WERI-Rb-1 (cell line): ENCODE measurements at regions not wholly inside any gene's neighbourhood (a gene's known extent, or its start where the extent isn't known, plus 50 kb on each side); places are given as distances from the start of the nearest gene placed in this dataset.

Source experiments
- DNase-seq: peaks from one replicate; pipeline ENCODE4 v3.0.0-alpha.2; 2020
- H3K27ac ChIP-seq: fragments of 250-450 bp; sonication (Bioruptor Pico); 2 replicates; pipeline ENCODE4 v1.5.1; 2020; ENCODE audit warnings: mild to moderate bottlenecking, moderate library complexity
- H3K27me3 ChIP-seq: fragments of 250-450 bp; sonication (Bioruptor Pico); 2 replicates; pipeline ENCODE4 v1.5.1; 2021; ENCODE audit warnings: mild to moderate bottlenecking, low read depth, moderate library complexity; ENCODE audit not compliant: insufficient read depth, severe bottlenecking
- H3K36me3 ChIP-seq: fragments of 250-450 bp; sonication (Bioruptor Pico); 2 replicates; pipeline ENCODE4 v1.5.1; 2020; ENCODE audit warnings: mild to moderate bottlenecking, moderate library complexity
- H3K4me3 ChIP-seq: 2 replicates; pipeline ENCODE4 v1.5.1; 2011; ENCODE audit warnings: low read depth, mild to moderate bottlenecking, control low read depth, low read length
- H3K9me3 ChIP-seq: fragments of 250-450 bp; sonication (Bioruptor Pico); 2 replicates; pipeline ENCODE4 v1.5.1; 2021; ENCODE audit warnings: mild to moderate bottlenecking, moderate library complexity; ENCODE audit not compliant: severe bottlenecking
- TF ChIP-seq, protein P1 (sequence below): IDR thresholded peaks from 2 replicates; pipeline ENCODE4 v1.5.1; 2011; ENCODE audit warnings: low read depth, mild to moderate bottlenecking, control low read depth, inconsistent platforms, low read length

DNA sequence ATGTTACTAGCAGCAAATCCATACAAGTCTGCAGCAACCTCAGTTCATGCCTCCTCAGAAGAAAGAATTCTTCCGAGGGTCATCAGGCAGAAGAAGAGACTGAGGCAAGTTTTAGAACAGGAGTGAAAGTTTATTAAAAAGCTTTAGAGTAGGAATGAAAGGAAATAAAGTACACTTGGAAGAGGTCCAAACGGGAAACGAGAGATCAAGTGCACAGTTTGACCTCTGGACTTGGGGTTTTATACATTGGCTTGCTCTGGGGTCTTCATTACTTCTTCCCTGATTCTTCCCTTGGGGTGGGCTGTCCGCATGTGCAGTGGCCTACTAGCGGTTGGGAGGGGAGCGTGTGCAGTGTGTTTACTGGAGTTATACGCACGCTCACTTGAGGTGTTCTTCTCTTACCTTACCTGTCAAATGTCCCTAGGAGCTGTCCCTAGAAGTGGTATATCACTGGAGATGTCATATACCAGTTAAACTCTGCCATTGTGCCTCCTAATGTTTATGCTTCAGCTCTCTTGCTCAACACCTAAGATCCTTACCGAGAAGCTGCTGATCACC is 372.8 kb upstream of the KITLG start:
- no peak overlapping the region for H3K4me3 ChIP-seq
- no peak overlapping the region for H3K27ac ChIP-seq
- no peaks in the 10 kb centered on the region for H3K9me3 ChIP-seq
- H3K36me3 ChIP-seq = no peaks in the 10 kb centered on the region
- H3K27me3 ChIP-seq = peaks cover 32% of the 10 kb centered on the region
- TF ChIP-seq, protein P1, sequence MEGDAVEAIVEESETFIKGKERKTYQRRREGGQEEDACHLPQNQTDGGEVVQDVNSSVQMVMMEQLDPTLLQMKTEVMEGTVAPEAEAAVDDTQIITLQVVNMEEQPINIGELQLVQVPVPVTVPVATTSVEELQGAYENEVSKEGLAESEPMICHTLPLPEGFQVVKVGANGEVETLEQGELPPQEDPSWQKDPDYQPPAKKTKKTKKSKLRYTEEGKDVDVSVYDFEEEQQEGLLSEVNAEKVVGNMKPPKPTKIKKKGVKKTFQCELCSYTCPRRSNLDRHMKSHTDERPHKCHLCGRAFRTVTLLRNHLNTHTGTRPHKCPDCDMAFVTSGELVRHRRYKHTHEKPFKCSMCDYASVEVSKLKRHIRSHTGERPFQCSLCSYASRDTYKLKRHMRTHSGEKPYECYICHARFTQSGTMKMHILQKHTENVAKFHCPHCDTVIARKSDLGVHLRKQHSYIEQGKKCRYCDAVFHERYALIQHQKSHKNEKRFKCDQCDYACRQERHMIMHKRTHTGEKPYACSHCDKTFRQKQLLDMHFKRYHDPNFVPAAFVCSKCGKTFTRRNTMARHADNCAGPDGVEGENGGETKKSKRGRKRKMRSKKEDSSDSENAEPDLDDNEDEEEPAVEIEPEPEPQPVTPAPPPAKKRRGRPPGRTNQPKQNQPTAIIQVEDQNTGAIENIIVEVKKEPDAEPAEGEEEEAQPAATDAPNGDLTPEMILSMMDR = no peak
- no peak for DNase-seq

DNA sequence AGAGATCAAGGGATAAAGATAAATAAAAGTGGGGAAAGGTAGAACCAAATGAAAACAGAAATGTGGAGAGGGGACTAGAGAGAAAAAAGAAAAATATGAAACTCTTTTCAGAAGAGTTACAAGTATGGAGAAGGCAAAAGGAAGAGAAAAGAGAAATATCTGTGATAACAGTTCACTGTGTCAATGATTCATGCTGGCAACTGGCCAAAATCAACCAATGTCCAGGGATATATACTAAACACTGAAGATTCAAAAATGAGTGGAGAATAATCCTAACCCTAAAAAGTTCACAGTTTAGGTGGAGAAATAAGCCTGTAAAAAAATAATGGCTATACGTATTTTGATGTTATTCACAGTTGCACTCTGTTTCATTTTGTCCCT is 372.3 kb upstream of the KITLG start:
- peaks cover 28% of the 10 kb centered on the region for H3K27me3 ChIP-seq
- DNase-seq = no peak
- no peak overlapping the region for H3K4me3 ChIP-seq
- H3K27ac ChIP-seq = no peak overlapping the region
- H3K36me3 ChIP-seq = no peaks in the 10 kb centered on the region
- no peaks in the 10 kb centered on the region for H3K9me3 ChIP-seq
- TF ChIP-seq, protein P1 = no peak

DNA sequence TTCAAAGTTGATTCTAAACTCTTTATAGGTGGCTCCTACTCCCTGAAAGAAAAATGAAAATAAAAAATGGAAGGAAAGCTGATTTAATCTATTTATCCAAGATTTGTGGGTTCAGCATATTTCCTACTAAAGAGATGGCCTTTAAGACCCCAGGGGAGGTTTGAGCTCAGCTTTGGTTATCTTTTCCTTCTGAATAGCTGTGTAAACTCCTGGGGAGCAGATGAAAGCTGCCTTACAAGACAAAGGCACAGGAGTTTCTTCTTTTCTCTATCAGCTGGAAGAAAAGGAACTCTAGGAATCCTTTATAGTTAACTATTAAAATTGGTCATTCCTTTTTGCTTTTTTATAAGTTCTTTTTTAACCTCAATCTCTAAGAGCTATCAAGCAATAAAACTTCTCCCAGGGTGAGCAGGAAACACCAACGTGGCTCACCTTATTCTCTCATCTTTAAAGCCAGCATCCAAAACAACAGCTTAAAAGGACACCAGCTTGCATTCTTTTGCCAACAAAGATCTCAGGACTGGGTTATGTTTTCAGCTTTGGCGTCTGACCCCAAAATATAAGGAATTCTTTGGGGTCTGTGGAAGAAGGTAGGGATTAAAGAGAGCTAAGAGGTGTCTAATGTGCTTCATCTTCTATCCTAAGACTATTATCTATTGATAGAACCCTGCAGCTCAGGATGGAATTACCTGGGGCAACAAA is 371.7 kb upstream of the KITLG start:
- no peak overlapping the region for H3K4me3 ChIP-seq
- peaks cover 24% of the 10 kb centered on the region for H3K27me3 ChIP-seq
- no peak overlapping the region for H3K27ac ChIP-seq
- no peaks in the 10 kb centered on the region for H3K9me3 ChIP-seq
- TF ChIP-seq, protein P1 = no peak
- no peak for DNase-seq
- no peaks in the 10 kb centered on the region for H3K36me3 ChIP-seq

DNA sequence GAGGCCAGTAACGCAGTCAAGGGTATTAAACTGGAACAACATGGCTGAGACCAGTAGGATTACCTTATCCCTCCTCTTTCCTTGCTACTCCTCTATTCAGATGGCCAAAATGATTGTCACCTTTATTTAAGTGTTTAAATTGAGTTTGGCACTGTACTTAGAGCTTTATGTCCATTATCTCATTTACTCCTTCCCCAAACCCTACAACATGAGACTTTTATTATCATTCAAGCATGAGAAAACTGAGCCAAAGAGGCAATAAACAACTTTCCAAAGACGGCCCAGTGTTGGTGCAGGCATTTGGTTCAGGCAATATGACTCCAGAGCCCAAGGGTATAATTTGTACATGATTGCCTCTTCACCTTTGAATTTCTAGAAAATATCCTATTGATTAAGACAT is 370.9 kb upstream of the KITLG start:
- Histone ChIP-seq H3K27me3 (peaks cover 24% of the 10 kb centered on the region), H3K9me3 (no peaks in the 10 kb centered on the region), H3K27ac (no peak overlapping the region), H3K36me3 (no peaks in the 10 kb centered on the region), H3K4me3 (no peak overlapping the region)
- no peak for DNase-seq
- TF ChIP-seq, protein P1 = no peak

DNA sequence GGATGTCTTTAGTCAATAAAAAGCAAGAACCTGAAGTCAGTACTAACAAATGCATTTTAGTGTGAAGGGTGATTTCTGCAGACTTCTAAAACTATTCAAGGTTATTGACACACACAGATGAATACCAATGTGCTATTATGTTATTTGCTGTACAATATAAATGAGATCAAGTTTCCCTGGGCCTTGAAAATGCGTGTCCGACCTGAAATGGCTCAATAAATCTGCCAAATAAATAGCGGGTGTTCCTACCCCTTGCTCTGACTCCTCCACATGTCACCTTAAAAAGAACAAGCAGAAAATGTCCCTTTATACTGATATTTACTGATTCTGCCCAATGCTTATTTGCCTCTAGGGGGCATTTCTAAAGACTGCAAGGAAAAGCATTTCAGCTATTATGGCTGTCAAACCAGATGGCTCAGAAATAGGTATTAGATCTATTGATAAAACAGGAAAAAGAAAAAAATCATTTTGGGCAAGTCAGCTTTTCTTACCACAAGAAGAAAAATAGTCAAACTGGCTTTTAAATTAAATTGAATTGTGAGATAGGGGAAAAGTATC is 367.3 kb upstream of the KITLG start:
- Histone ChIP-seq H3K27me3 (peaks cover 15% of the 10 kb centered on the region), H3K27ac (no peak overlapping the region), H3K36me3 (no peaks in the 10 kb centered on the region), H3K4me3 (no peak overlapping the region), H3K9me3 (no peaks in the 10 kb centered on the region)
- TF ChIP-seq, protein P1 = no peak
- no peak for DNase-seq
